Loucy (cell line): ENCODE measurements at regions not wholly inside any gene's neighbourhood (a gene's known extent, or its start where the extent isn't known, plus 50 kb on each side); places are given as distances from the start of the nearest gene placed in this dataset.

Experiments
- EZH2phosphoT487 ChIP-seq: fragments of 200-600 bp; IDR thresholded peaks from 2 replicates; pipeline ENCODE4 v1.6.1; 2018; ENCODE audit warnings: antibody characterized with exemption, mild to moderate bottlenecking, moderate library complexity, borderline replicate concordance
- TF ChIP-seq, protein P1 (sequence below): fragments of 200-600 bp; sonication (generic); conservative IDR thresholded peaks from 2 replicates; pipeline ENCODE4 v1.5.1; 2014; ENCODE audit warnings: mild to moderate bottlenecking, antibody characterized with exemption, low read length

DNA sequence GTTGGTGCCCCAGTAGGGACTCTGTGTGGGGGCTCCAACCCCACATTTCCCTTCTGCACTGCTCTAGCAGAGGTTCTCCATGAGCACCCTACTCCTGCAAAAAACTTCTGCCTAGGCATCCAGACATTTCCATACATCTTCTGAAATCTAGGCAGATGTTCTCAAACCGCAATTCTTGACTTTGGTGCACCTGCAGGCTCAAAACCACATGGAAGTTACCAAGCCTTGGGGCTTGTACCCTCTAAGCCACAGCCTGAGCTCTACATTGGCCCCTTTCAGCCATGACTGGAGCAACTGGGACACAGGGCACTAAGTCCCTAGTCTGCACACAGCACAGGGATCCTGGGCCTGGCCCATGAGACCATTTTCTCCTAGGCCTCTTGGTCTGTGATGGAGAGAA is 66.5 kb upstream of the VGLL3 start:
- TF ChIP-seq, protein P1, sequence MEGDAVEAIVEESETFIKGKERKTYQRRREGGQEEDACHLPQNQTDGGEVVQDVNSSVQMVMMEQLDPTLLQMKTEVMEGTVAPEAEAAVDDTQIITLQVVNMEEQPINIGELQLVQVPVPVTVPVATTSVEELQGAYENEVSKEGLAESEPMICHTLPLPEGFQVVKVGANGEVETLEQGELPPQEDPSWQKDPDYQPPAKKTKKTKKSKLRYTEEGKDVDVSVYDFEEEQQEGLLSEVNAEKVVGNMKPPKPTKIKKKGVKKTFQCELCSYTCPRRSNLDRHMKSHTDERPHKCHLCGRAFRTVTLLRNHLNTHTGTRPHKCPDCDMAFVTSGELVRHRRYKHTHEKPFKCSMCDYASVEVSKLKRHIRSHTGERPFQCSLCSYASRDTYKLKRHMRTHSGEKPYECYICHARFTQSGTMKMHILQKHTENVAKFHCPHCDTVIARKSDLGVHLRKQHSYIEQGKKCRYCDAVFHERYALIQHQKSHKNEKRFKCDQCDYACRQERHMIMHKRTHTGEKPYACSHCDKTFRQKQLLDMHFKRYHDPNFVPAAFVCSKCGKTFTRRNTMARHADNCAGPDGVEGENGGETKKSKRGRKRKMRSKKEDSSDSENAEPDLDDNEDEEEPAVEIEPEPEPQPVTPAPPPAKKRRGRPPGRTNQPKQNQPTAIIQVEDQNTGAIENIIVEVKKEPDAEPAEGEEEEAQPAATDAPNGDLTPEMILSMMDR: no peak
- TF ChIP-seq EZH2phosphoT487: no peak
